NOMO-1 treated with dmso at 0.1 percent for 144 hours (cell line): ENCODE measurements at regions not wholly inside any gene's neighbourhood (a gene's known extent, or its start where the extent isn't known, plus 50 kb on each side); places are given as distances from the start of the nearest gene placed in this dataset.
"Not testable (repeated sequence)": the region's sequence is repeated elsewhere in the genome, so short reads cannot be mapped to it uniquely, and the experiment has no call there.

Experiments used
- DNase-seq: peaks from one replicate; lab custom pipeline; 2025; ENCODE audit not compliant: unreplicated experiment; lab: John Stamatoyannopoulos, UW

DNA sequence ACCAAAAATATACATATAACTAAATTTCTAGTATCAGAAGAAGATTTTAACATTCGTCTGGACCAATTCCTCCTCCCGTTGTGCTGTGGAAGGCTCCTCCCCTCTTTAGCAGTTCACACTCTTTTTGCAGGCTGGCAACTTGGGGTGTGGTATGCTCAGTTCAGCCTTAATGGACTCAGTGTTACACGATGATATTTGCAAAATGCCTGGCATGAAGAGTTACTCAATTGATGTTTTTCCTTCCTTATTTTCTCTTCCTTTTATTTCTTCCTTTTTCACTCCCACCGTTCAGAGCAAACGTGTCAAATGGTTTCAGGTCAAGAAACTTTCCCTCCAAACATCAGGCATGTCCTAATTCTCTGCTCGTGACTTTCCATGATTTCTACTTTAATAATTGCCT is 248.3 kb downstream of the PHF14 start:
- peak; percentile 70 for DNase-seq

DNA sequence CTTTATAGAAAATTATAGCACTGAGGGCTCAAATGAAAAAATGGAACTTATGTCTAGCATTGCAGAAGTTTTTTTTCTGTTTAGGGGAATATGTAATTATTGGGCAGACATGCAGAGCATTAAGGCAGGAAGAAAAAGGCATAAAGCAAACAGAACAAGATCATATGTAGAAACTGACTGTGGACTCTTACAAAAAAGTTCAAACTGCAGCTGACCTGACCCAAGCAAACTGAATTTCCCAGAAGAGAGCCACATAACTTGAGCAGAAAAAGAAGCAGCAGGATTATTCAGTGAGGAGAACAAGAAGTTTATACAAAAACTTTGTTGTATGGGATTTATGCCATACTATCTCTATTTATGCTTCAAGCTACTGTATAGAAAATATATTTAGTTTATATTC is 250.9 kb downstream of the PHF14 start:
- DNase-seq, result no peak

DNA sequence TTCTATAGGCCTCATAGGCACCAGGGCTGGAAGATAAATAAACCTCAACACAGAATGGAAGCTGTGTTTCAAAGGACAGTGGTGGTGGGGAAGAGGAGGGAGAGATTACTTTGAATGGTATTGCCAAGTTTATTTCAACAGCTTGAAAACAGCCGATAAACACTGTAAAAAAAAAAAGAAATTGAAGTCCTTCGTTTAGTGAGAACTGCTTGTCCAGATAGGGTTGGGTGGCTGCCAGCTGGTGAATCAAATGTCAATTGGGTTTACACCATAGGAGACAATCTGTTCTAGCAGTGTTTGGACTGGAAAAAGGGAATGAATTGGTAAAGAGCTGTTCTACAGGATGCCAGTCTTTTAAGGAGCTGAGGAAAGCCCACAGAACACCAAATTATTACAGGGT is 254.8 kb downstream of the PHF14 start:
- no peak for DNase-seq

DNA sequence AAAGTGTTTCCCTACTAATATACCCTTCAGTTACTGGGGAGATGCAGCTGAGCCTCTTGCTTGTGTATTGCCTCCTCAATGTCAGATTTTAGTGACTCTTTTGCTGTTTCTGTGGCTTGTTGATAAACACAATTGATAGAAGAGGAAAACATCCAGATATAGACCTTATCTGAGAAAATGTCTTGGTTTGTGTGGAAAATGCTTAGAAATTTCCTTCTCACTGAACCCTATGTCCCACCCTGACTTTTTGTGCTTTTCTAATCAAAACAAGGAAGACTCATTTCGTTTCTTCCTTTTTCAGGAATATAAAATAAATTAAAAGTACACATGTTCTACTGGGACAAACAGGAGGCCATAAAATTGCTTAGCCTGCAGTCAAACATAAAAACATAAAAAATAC is 257.5 kb downstream of the PHF14 start:
- DNase-seq, result no peak

GRCh38 chr7:11232462-11232861 is 258.8 kb downstream of the PHF14 start:
- no peak for DNase-seq

DNA sequence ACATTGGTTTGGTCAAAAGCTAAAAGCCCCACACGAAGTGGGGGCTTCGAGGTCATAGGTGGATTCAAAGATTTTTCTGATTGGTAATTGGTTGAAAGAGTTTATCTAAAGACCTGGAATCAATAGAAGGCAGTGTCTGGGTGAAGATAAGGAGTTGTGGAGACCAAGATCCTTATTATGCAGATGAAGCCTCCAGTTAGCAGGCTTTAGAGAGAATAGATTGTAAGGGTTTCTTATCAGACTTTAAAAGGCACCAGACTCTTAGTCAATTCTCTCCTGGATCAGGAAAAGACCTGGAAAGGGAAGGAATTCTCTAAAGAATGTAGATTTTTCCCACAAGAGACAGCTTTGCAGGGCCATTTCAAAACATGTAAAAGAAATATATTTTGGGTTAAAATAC is 260.2 kb downstream of the PHF14 start:
- DNase-seq, result no peak

DNA sequence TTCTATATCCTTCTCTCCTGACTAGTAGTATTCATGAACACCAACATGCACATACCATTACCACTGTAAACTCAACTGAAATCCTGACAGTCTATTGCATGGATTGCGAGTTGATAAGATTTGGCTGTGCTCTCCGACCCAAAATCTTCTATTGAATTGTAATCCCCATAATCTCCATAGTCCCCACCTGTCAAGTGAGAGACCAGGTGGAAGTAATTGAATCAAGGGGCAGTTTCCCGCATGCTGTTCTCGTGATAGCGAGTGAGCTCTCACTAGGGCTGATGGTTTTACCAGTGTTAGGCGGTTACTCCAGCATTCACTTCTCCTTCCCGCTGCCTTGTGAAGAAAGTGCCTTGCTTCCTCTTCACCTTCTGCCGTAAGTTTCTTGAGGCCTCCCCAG is 261.8 kb downstream of the PHF14 start:
- no peak for DNase-seq

GRCh38 chr7:11236680-11237079 is 263.0 kb downstream of the PHF14 start:
- DNase-seq, result no peak

GRCh38 chr7:11237742-11238141 is 264.1 kb downstream of the PHF14 start:
- no peak for DNase-seq

- no peak for DNase-seq
Observed at GRCh38 chr7:11239316-11239715, 265.6 kb downstream of the PHF14 start.

GRCh38 chr7:11243739-11244138 is 270.1 kb downstream of the PHF14 start:
- DNase-seq, result no peak

DNA sequence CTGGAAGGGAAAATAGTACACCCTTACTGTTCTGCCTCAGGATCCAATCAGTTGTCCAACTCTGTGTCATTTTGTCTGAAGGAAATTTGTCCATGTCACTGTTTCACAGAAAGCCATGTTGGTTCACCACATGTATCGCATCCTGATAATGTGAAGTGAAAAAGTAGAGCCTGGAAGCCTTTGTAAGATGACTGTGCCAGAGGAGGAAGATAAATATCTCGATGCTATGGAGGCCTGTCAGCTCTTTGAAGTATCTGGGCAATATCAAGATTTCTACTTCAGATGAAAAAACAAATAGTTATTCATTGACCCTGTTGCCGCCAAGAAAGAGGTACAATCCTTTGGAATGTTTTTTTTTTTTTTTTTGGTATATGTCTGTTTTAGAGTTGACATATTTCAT is 270.5 kb downstream of the PHF14 start:
- DNase-seq, result no peak

GRCh38 chr7:11247545-11247944 is 273.9 kb downstream of the PHF14 start:
- DNase-seq, result no peak

GRCh38 chr7:11251436-11251835 is 277.8 kb downstream of the PHF14 start:
- DNase-seq, result no peak

DNA sequence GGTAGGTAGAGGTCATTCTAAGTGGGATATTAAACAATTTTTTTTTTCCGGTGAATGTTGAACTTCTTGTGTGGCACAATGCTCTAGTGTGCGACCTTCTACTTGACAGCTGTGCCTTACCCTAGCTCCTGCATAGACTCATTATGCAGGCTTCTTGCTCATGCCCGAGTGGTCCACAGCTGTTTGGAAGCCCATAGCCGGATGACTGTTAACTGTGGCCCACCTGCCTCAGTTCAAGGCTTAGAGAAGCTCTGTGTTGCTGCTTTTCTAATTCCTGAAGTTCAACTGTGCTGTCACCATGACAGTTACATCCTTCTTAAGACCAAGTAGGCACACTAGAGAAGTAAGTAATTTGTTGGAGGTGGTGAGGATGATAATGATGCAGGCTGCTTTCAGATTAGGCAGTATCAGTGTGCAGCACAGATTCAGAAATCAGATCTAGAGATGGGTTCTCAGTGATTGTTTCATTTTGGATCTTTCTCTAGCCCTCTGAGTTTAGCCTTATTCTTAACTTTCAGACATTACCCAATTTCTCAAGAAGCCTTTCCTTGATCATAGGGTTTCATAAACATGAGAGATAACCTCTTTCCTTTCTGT is 278.4 kb downstream of the PHF14 start:
- no peak for DNase-seq

DNA sequence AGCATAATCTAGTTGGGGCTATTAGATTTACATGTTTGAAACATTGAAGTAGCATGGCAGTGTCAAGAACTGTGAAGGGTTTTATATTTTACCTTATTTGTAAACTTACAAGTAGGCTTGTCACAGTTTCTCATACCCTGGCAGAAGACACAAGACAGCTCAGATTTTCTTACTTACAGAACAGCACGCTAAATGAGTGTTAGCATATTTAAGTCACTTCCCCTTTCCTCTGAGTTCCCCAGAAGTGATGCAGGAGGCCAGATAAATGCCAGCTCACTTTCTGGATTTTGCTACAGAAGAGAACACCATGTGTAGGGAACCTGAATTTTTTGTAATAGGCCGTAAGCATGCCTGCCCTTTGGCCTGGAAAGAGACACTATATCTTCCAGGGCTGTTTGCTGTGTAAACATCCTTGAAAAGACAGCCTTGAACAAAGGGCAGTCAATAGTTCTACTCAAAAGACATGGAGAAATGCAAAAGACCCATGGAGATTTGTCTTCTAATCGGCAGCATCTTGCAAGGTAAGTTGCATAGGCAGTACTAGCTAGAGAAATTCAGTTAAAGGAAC is 279.1 kb downstream of the PHF14 start:
- no peak for DNase-seq

DNA sequence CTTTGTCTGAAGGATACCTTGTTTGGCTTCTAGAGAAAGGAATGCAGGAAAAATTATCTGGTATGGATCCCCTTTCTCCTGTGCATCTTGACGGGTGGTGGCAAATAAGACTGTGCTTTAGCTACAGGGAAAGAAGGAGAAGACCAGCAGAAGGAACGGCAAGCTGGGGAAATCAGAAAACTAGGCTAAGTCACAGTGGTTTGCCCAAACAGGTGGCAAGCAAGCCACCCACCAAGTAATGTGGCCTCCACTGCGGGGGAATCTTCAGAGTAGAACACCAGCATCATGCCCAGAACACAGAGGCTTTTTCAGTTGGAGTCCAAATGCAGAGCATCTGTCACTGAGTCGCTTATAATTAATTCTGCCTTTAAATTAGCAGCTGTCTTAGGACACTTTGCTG is 282.8 kb downstream of the PHF14 start:
- no peak for DNase-seq

- DNase-seq, result no peak
Observed at GRCh38 chr7:11261470-11261869, 287.8 kb downstream of the PHF14 start.

DNA sequence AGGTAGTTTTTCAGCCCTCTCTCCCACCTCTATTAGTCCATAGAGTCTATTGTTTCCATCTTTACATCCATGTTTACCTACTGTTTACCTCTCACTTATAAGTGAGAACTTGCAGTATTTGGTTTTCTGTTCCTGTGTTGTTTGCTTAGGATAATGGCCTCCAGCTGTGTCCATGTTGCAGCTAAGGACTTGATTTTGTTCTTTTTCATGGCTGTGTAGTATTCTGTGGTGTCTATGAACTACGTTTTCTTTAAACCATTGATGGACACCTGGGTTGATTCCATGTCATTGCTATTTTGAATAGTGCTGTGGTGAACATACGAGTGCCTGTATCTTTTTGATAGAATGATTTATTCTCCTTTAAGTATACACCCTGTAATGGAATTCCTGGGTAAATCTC is 292.4 kb downstream of the PHF14 start:
- no peak for DNase-seq

DNA sequence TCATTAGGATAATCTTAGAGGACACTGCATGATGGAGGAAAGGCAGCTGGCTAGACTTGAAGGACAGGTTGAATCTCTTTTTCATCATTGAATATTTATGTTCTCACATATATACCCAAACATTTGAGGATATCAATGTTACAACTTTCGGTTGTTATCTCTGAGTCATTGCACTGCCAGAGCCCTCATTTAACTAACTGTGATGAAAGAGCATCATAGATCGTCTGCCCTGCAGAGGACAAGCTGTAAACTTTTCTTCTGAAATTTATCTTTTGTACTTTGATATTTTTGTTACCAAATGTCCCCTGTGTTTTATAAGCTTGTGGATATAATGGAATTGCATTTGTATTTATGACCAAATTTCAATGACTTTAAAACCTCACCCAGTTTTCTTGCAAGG is 298.7 kb downstream of the PHF14 start:
- DNase-seq, result no peak

- no peak for DNase-seq
Observed at GRCh38 chr7:11274074-11274473, 300.4 kb downstream of the PHF14 start.

GRCh38 chr7:11281953-11282352 is 308.3 kb downstream of the PHF14 start:
- DNase-seq, result no peak

GRCh38 chr7:11283584-11283983 is 309.9 kb downstream of the PHF14 start:
- DNase-seq, result not testable (repeated sequence)
